Superior temporal gyrus (tissue), 1 donor: ENCODE measurements at regions not wholly inside any gene's neighbourhood (a gene's known extent, or its start where the extent isn't known, plus 50 kb on each side); places are given as distances from the start of the nearest gene placed in this dataset.
"Not testable (repeated sequence)": the region's sequence is repeated elsewhere in the genome, so short reads cannot be mapped to it uniquely, and the experiment has no call there.

ENCODE experiments used
- DNase-seq: peaks from one replicate; pipeline ENCODE4 v3.0.0-alpha.2; 2016; ENCODE audit errors: extremely low spot score

DNA sequence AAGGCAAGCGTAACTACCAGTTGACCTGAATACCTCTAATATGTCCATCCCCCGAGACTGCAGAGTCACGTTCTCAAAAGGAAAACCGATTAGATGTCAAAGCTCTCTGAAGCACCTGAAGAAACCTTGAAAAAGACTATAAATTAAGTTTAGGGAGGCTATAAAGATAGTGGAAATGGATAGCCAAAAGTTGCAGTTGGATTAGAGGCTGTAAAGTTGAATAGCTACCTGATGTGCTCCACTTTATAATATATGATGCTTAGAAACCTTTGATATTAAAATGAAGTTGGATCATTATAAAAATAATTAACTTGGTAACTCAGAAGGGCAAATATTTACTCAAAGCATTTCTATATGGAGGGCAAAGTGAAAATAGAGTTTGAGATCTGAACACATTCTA lies 506.6 kb upstream of the AGA start:
- DNase-seq: no peak

- DNase-seq: no peak
Observed at GRCh38 chr4:177951026-177951425, 508.8 kb upstream of the AGA start.

GRCh38 chr4:177952723-177953122 lies 510.5 kb upstream of the AGA start:
- DNase-seq: no peak

- DNase-seq: no peak
Observed at GRCh38 chr4:177957596-177958360, 515.5 kb upstream of the AGA start.

- no peak for DNase-seq
Observed at GRCh38 chr4:177960566-177960965, 518.3 kb upstream of the AGA start.

GRCh38 chr4:177961761-177962380 lies 519.6 kb upstream of the AGA start:
- no peak for DNase-seq

- no peak for DNase-seq
Observed at GRCh38 chr4:177964061-177964460, 521.8 kb upstream of the AGA start.

- DNase-seq: no peak
Observed at GRCh38 chr4:177964693-177965168, 522.5 kb upstream of the AGA start.

DNA sequence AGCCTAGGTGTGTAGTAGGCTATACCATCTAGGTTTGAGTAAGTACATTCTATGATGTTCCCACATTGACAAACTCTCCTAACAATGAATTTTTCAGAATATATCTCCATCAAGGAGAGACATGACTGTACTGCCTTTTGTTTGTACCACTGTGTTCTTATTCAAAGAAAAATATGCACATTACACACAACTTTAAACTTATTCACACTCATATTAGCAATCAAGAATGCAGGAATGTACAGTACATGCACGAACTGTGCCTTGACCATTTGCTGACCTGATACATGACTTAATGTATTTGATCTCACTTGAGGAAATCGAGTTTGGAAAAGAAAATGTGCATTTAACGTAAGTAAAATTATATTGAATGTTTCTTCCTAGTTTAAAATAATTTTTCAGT lies 525.1 kb upstream of the AGA start:
- no peak for DNase-seq

- DNase-seq: peak; percentile 47
Observed at GRCh38 chr4:177968817-177969442, 526.7 kb upstream of the AGA start.

DNA sequence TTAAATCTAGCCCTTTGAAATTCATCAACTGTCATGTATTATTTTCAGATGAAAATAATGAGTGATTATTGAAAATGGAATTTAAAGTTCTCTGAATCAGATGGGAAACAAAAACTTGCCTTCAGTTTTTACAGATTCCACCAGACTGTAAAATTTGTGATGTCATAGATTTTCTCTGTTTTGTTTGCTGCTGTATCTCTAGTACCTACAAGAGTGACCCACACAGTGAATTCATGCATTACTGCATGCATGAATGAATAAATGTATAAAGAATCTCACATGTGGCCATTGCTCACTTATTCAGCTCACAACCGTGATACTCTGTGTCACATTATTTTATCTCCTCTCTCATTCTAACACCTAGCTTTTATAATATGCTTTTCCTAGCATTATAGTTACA lies 532.2 kb upstream of the AGA start:
- no peak for DNase-seq

- no peak for DNase-seq
Observed at GRCh38 chr4:177975315-177975987, 533.2 kb upstream of the AGA start.

- DNase-seq: no peak
Observed at GRCh38 chr4:177986236-177986635, 544.0 kb upstream of the AGA start.

GRCh38 chr4:177987896-177988295 lies 545.7 kb upstream of the AGA start:
- no peak for DNase-seq

GRCh38 chr4:177989503-177990201 lies 547.4 kb upstream of the AGA start:
- no peak for DNase-seq

DNA sequence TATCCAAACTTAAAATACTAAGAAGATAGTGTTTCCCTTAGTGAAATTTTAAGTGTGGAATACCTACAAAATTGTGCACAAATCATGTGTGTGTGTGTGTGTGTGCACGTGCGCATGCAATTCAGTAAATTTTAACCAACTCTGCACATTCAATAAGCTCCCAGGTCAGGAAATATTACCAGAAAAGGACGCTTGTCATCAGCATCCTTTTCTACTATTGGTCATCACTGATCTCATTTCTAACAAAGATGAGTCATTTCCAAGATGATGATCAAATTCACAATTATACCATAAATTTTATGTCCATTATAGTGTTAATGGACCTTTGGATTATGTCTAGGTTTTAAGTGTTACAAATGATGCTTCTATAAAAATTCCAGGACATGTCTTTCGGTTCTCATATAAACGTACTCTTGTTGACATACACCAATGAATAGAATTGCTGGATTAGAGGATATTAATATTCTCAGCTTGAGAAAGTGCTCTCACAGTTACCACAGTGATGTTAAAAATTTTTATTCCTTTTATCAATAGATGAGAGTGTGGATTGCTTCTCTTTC lies 560.9 kb upstream of the AGA start:
- no peak for DNase-seq

- DNase-seq: no peak
Observed at GRCh38 chr4:178010596-178010995, 568.4 kb upstream of the AGA start.

- not testable (repeated sequence) for DNase-seq
Observed at GRCh38 chr4:178015046-178015445, 572.8 kb upstream of the AGA start.

DNA sequence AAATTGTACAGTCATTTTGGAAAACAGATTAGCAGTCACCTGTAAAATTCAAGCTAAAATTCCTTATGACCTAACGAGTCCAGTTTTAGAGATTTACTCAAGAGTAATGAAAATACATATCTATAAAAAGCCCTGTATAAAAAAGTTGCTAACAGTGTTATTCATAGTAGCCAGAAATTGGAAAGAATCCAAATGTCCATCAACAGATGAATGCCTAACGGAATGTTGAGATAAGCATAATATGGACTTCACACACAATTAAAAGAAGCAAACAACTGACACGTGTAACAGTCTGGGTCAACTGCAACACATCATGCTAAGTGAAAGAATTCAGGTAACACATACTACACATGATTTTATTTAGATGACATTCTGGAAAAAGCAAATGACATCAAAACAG lies 584.8 kb upstream of the AGA start:
- no peak for DNase-seq

GRCh38 chr4:178027796-178028195 lies 585.6 kb upstream of the AGA start:
- DNase-seq: no peak

DNA sequence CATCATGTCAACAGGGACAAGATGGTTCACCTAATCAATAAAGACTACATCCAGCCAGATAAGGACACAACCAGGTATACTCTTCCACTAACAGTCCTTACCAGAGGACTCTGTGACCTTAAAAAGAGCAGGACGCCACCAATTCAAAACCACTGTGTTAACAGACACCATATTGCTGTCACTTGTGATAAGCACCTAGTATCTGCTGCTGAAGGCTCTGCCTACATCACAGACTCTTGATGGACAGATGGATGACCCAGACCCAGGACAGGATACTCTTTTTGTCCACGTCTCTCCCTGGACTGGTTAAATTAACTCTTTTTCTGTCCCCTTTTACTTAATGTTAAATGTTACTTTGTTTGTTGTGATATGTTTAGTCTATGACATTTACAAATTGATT lies 586.2 kb upstream of the AGA start:
- DNase-seq: no peak
